Esophagus muscularis mucosa (tissue), 4 donors: ENCODE measurements at regions not wholly inside any gene's neighbourhood (a gene's known extent, or its start where the extent isn't known, plus 50 kb on each side); places are given as distances from the start of the nearest gene placed in this dataset.

Experiments used
- EP300 ChIP-seq: sonication (generic); formaldehyde crosslinking; IDR thresholded peaks from one replicate; pipeline ENCODE4 v1.6.1; 2017; ENCODE audit warnings: antibody characterized with exemption
- POLR2A ChIP-seq: fragments of 450-650 bp; IDR thresholded peaks from one replicate; pipeline ENCODE4 v1.6.1; 2017; ENCODE audit warnings: antibody characterized with exemption, moderate library complexity, mild to moderate bottlenecking, low read depth
- POLR2AphosphoS5 ChIP-seq, 2 donors: sonication (generic); formaldehyde crosslinking; IDR thresholded peaks; one replicate each; pipeline ENCODE4 v1.6.1; 2017; ENCODE audit warnings: antibody characterized with exemption in 2 of 2
- TF ChIP-seq, protein P1 (sequence below), 3 experiments: fragments of 200-600 bp in 2 of 3; fragments of 450-650 bp in 1 of 3; sonication (generic) in 2 of 3; IDR thresholded peaks; one replicate each; pipeline ENCODE4 v1.5.1; 2017 to 2019; ENCODE audit warnings: antibody characterized with exemption in 3 of 3, mild to moderate bottlenecking in 2 of 3, moderate library complexity in 1 of 3

DNA sequence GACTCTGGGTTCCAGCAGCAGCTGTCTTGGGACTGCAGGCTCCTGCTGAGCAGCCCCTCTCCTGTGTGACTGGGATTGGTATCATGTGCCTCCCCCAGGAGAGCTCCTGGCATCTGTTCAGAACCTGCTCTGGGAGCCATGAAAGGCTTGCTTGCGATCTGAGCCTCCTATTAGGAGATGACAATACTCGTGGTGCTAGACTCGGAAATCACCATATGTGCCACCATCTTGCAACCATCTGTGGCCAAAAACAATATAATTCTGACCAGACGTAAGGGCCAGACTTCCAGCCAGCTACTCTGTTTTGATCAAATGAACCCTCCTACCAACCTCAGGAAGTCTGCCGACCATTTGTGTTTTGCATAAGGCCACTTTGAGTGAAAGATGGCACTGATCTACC is 484.7 kb downstream of the IRS2 start:
- TF ChIP-seq, protein P1, sequence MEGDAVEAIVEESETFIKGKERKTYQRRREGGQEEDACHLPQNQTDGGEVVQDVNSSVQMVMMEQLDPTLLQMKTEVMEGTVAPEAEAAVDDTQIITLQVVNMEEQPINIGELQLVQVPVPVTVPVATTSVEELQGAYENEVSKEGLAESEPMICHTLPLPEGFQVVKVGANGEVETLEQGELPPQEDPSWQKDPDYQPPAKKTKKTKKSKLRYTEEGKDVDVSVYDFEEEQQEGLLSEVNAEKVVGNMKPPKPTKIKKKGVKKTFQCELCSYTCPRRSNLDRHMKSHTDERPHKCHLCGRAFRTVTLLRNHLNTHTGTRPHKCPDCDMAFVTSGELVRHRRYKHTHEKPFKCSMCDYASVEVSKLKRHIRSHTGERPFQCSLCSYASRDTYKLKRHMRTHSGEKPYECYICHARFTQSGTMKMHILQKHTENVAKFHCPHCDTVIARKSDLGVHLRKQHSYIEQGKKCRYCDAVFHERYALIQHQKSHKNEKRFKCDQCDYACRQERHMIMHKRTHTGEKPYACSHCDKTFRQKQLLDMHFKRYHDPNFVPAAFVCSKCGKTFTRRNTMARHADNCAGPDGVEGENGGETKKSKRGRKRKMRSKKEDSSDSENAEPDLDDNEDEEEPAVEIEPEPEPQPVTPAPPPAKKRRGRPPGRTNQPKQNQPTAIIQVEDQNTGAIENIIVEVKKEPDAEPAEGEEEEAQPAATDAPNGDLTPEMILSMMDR (IDR thresholded peaks at IDR 0.05) = no peak
- TF ChIP-seq POLR2A = no peak
- TF ChIP-seq POLR2AphosphoS5 (IDR thresholded peaks at IDR 0.05) = no peak
- TF ChIP-seq EP300 = no peak
